SK-N-SH (cell line): ENCODE measurements at regions not wholly inside any gene's neighbourhood (a gene's known extent, or its start where the extent isn't known, plus 50 kb on each side); places are given as distances from the start of the nearest gene placed in this dataset.

Source experiments
- CTCF ChIA-PET: fragments of 300-600, 350-600 bp; formaldehyde crosslinking; extraction: SDS; loops from one replicate; lab custom pipeline; 2021; lab: Yijun Ruan, JAX
- POLR2A ChIA-PET: fragments of 350-600 bp; sonication (Branson Sonifier 250); formaldehyde crosslinking; extraction: SDS; loops from one replicate; lab custom pipeline; 2020; ENCODE audit warnings: antibody characterized with exemption, inconsistent platforms; lab: Yijun Ruan, JAX
- DNase-seq: peaks from one replicate; pipeline ENCODE4 v3.0.0; 2012
- H2AFZ ChIP-seq: fragments of 200-600 bp; sonication (generic); 2 replicates; pipeline ENCODE4 v1.8.1; 2016; ENCODE audit warnings: antibody characterized with exemption, mild to moderate bottlenecking, low read depth
- H3F3A ChIP-seq: fragments of 200-600 bp; sonication (generic); replicated peaks from 2 replicates; pipeline ENCODE3; 2016; ENCODE audit warnings: antibody characterized with exemption, mild to moderate bottlenecking; ENCODE audit not compliant: insufficient read depth
- H3K27ac ChIP-seq, 2 experiments: fragments of 200-500 bp in 1 of 2; fragments of 200-600 bp in 1 of 2; sonication (Bioruptor generic) in 1 of 2; sonication (generic), shearing (Covaris generic) in 1 of 2; 2 replicates each; pipeline versions ENCODE4 v1.5.1 to v1.6.1; 2014 to 2016; ENCODE audit warnings: low read depth in 2 of 2, inconsistent platforms in 1 of 2, low read length in 1 of 2, mild to moderate bottlenecking in 1 of 2, mixed read lengths in 1 of 2
- H3K27me3 ChIP-seq: fragments of 200-600 bp; sonication (generic), shearing (Covaris generic); 2 replicates; pipeline ENCODE4 v1.6.1; 2016; ENCODE audit warnings: mixed run types; ENCODE audit not compliant: insufficient read depth
- H3K36me3 ChIP-seq, 2 experiments: fragments of 200-500 bp in 1 of 2; fragments of 200-600 bp in 1 of 2; sonication (Bioruptor generic) in 1 of 2; sonication (generic) in 1 of 2; replicated peaks in 1 of 2; 2 replicates each; pipeline versions ENCODE3 to v1.5.1; 2014 to 2016; ENCODE audit warnings: low read length in 1 of 2, mild to moderate bottlenecking in 1 of 2; ENCODE audit not compliant: insufficient read depth in 2 of 2, control insufficient read depth in 1 of 2
- H3K4me1 ChIP-seq, 2 experiments: fragments of 200-500 bp in 1 of 2; fragments of 200-600 bp in 1 of 2; sonication (Bioruptor generic) in 1 of 2; sonication (generic), shearing (Covaris generic) in 1 of 2; 2 replicates each; pipeline versions ENCODE4 v1.5.1 to v1.6.1; 2014 to 2016; ENCODE audit warnings: low read depth in 1 of 2, low read length in 1 of 2, mixed run types in 1 of 2; ENCODE audit not compliant: insufficient read depth in 2 of 2, control insufficient read depth in 1 of 2
- H3K4me2 ChIP-seq: fragments of 200-600 bp; sonication (generic), shearing (Covaris generic); 2 replicates; pipeline ENCODE4 v1.6.1; 2017; ENCODE audit warnings: mixed run types
- H3K4me3 ChIP-seq, 2 experiments: fragments of 200-500 bp in 1 of 2; fragments of 200-600 bp in 1 of 2; sonication (Bioruptor generic) in 1 of 2; sonication (generic), shearing (Covaris generic) in 1 of 2; 2 replicates each; pipeline versions ENCODE4 v1.5.1 to v1.8.1; 2014 to 2016; ENCODE audit warnings: low read depth in 2 of 2, inconsistent platforms in 1 of 2, low read length in 1 of 2, mild to moderate bottlenecking in 1 of 2, mixed read lengths in 1 of 2, moderate library complexity in 1 of 2
- H3K79me2 ChIP-seq: fragments of 200-600 bp; sonication (generic); 2 replicates; pipeline ENCODE4 v1.8.1; 2017; ENCODE audit warnings: mild to moderate bottlenecking; ENCODE audit not compliant: insufficient read depth
- H3K9ac ChIP-seq: fragments of 200-600 bp; sonication (generic); 2 replicates; pipeline ENCODE4 v1.6.1; 2017; ENCODE audit warnings: mixed run types
- H3K9me2 ChIP-seq: fragments of 200-600 bp; sonication (generic); 2 replicates; pipeline ENCODE4 v1.6.1; 2017; ENCODE audit warnings: mixed run types
- H3K9me3 ChIP-seq: fragments of 200-600 bp; sonication (generic); 2 replicates; pipeline ENCODE4 v1.6.1; 2017; ENCODE audit warnings: mixed run types, mild to moderate bottlenecking, moderate library complexity
- H4K20me1 ChIP-seq: fragments of 200-600 bp; sonication (generic); 2 replicates; pipeline ENCODE4 v1.6.1; 2017; ENCODE audit warnings: mild to moderate bottlenecking, mixed run types; ENCODE audit not compliant: insufficient read depth
- NRF1 ChIP-seq: IDR thresholded peaks from 2 replicates; pipeline ENCODE4 v1.6.1; 2012; ENCODE audit warnings: low read depth, mild to moderate bottlenecking, low read length
- TAF1 ChIP-seq: IDR thresholded peaks from 2 replicates; pipeline ENCODE4 v1.6.1; 2012; ENCODE audit warnings: low read depth, mild to moderate bottlenecking, low read length, moderate library complexity, borderline replicate concordance
- WGBS: methylation state at CpG from one replicate; pipeline ENCODE4 v1.1.6; 2017; ENCODE audit warnings: low lambda C conversion rate; 5-methylcytosine and 5-hydroxymethylcytosine counted together

- Histone ChIP-seq H3K79me2 (no peaks in the 10 kb centered on the region), H3K4me2 (no peak overlapping the region), H3K4me3 (no peak overlapping the region), H3K36me3 (no peaks in the 10 kb centered on the region), H3K4me1 (no peaks in the 10 kb centered on the region), H3K27me3 (no peaks in the 10 kb centered on the region), H4K20me1 (no peaks in the 10 kb centered on the region), H3K27ac (no peak overlapping the region), H3K9ac (no peak overlapping the region), H3K9me2 (no peaks in the 10 kb centered on the region), H2AFZ (no peak overlapping the region), H3K9me3 (no peaks in the 10 kb centered on the region), H3F3A (no peaks in the 10 kb centered on the region)
- TF ChIP-seq TAF1 (no peak), NRF1 (no peak)
- 4% methylated on average over 2 of the region's 2 CpGs for WGBS
- ChIA-PET POLR2A (no interaction called here), CTCF (no interaction called here)
- DNase-seq, result no peak
Observed at GRCh38 chr12:102249079-102249841, 51.6 kb upstream of the PMCH start.
